ENCODE measurements at regions not wholly inside any gene's neighbourhood (a gene's known extent, or its start where the extent isn't known, plus 50 kb on each side); places are given as distances from the start of the nearest gene placed in this dataset.

DNA sequence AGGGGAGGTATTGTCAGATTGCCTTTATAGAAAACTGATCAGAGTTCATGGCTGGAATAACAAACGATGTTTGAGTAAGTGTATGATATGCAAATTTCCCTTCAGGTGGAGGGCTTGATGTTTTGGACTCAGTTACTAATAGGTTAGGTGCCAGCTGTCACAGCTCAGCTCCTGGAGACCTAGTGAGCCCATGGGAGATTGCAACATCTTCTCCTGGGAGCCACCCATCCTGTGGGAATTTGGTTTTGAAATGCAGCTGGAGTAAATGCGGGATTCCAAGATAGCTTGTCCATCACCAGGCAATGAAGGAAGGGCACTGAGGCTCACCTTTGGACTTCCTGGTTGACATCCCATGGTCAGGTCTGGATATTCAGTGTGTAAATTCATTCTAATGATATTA, 211.4 kb upstream of the NRIP1 start:
- no peak overlapping the region for H3K27ac ChIP-seq
- H3K4me1 ChIP-seq: peaks cover 5% of the 10 kb centered on the region
- intact Hi-C loops (cut with DNase I): no loop called here
- H3K4me3 ChIP-seq: no peak overlapping the region
- TF ChIP-seq, protein P1, sequence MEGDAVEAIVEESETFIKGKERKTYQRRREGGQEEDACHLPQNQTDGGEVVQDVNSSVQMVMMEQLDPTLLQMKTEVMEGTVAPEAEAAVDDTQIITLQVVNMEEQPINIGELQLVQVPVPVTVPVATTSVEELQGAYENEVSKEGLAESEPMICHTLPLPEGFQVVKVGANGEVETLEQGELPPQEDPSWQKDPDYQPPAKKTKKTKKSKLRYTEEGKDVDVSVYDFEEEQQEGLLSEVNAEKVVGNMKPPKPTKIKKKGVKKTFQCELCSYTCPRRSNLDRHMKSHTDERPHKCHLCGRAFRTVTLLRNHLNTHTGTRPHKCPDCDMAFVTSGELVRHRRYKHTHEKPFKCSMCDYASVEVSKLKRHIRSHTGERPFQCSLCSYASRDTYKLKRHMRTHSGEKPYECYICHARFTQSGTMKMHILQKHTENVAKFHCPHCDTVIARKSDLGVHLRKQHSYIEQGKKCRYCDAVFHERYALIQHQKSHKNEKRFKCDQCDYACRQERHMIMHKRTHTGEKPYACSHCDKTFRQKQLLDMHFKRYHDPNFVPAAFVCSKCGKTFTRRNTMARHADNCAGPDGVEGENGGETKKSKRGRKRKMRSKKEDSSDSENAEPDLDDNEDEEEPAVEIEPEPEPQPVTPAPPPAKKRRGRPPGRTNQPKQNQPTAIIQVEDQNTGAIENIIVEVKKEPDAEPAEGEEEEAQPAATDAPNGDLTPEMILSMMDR (IDR thresholded peaks at IDR 0.05): no peak
- no peaks in the 10 kb centered on the region for H3K36me3 ChIP-seq (ENCODE audit: insufficient read depth in 1 of 2, low read depth in 1 of 2)
- no peak for DNase-seq
- no peak for ATAC-seq
- H3K27me3 ChIP-seq (ENCODE audit: insufficient read depth in 3 of 3, low read length in 2 of 3): no peaks in the 10 kb centered on the region
- peaks cover 2% of the 10 kb centered on the region for H3K9me3 ChIP-seq
- WGBS, 3 donors: 71 to 78% (median 74%) methylated on average over 2 of the region's 2 CpGs

DNA sequence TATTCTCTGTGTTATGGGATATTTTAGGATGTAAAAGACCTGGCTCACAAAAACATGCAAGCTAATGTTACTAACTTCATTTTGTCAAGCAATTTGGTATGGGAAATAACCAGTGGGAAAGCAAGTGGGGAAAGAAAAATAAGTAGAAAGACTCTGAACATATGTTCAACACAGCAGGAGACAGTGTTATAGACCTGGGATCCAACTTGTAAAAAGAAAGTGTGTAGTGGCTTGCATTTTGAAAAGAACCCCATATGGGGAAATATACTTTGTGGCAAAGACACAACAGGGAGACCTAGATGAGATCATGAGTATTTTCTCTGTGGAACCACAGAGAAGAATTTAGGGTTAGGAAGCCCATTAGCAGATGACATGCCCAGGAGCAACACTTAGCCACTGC, 212.7 kb upstream of the NRIP1 start:
- H3K27me3 ChIP-seq (ENCODE audit: insufficient read depth in 3 of 3, low read length in 2 of 3): no peaks in the 10 kb centered on the region
- TF ChIP-seq, protein P1 (IDR thresholded peaks at IDR 0.05): no peak
- H3K9me3 ChIP-seq: peaks cover 11% of the 10 kb centered on the region
- no peak overlapping the region for H3K27ac ChIP-seq
- H3K36me3 ChIP-seq (ENCODE audit: insufficient read depth in 1 of 2, low read depth in 1 of 2): no peaks in the 10 kb centered on the region
- H3K4me3 ChIP-seq: no peak overlapping the region
- ATAC-seq (no peak), DNase-seq (no peak)
- intact Hi-C loops (cut with DNase I): no loop called here
- peaks cover 5% of the 10 kb centered on the region for H3K4me1 ChIP-seq

DNA sequence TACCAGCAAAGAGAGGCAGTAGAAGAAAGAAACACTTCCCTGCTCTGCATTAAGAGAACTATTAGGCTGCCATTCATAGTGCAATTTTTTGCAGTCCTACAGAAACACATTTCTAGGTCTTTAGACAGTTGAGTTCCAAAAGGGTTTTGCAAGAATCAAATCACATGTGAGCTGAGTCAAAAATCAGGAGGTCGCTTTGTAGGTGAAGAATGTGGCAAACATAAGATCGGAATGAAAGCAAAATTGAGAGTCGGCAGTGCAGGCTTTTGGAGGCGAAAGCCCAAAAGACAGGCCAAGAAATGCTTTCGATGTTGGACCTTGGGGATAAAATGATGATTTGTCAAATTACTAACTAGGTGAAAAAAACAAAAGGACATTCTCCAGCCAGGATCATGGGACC, 213.5 kb upstream of the NRIP1 start:
- TF ChIP-seq, protein P1 (IDR thresholded peaks at IDR 0.05): no peak
- 87 to 92% (median 89%) methylated on average over 5 of the region's 5 CpGs for WGBS, 3 donors
- Histone ChIP-seq H3K27me3 (ENCODE audit: insufficient read depth in 3 of 3, low read length in 2 of 3) (no peaks in the 10 kb centered on the region), H3K4me3 (no peak overlapping the region), H3K4me1 (no peaks in the 10 kb centered on the region), H3K27ac (no peak overlapping the region), H3K36me3 (ENCODE audit: insufficient read depth in 1 of 2, low read depth in 1 of 2) (no peaks in the 10 kb centered on the region), H3K9me3 (peaks cover 11% of the 10 kb centered on the region)
- ATAC-seq (no peak), DNase-seq (no peak)
- intact Hi-C loops (cut with DNase I): no loop called here

DNA sequence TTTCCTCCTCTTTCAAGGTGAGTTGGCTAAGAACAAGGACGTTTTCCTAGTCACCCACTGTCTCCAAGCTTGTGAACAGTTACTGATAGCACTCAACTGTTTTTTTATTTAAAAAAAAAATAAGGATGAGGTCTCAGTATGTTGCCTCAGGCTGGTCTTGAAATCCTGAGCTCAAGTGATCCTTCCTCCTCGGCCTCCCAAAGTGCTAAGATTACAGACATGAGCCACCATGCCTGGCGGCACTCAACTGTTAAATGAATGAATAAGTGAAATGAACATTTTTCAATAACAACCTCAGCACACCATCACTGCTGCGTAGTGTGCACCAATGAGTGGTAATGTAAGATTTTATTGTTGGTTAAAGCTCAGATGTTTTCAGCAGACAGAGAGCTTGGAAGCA, 214.1 kb upstream of the NRIP1 start:
- Histone ChIP-seq H3K27ac (no peak overlapping the region), H3K27me3 (ENCODE audit: insufficient read depth in 3 of 3, low read length in 2 of 3) (no peaks in the 10 kb centered on the region), H3K36me3 (ENCODE audit: insufficient read depth in 1 of 2, low read depth in 1 of 2) (no peaks in the 10 kb centered on the region), H3K9me3 (peaks cover 11% of the 10 kb centered on the region), H3K4me3 (no peak overlapping the region), H3K4me1 (peaks cover under 1% of the 10 kb centered on the region)
- no peak for ATAC-seq
- no peak for DNase-seq
- WGBS, 3 donors: 89 to 90% (median 90%) methylated on average over 4 of the region's 4 CpGs
- TF ChIP-seq, protein P1 (IDR thresholded peaks at IDR 0.05): no peak
- intact Hi-C loops (cut with DNase I): no loop called here

DNA sequence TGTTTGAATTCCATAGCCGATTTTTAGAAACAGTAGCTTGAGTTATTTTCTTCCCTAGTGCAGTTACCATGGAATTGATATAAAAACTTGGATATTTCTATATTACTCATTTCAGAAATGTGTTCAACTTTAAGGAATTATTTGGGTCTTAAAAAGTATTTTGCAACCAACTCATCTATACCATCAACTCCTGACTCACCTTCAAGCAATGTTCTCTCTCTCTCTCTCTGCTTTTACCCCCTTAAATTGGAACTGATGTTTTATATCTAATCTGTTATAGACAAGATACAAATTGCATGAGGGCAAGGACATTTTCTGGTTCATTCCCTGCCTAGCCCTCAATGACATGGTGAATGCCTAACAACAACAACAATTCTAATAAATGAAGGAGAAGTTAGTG, 214.7 kb upstream of the NRIP1 start:
- DNase-seq: no peak
- intact Hi-C loops (cut with DNase I): no loop called here
- Histone ChIP-seq H3K27ac (no peak overlapping the region), H3K36me3 (ENCODE audit: insufficient read depth in 1 of 2, low read depth in 1 of 2) (no peaks in the 10 kb centered on the region), H3K9me3 (peaks cover 11% of the 10 kb centered on the region), H3K27me3 (ENCODE audit: insufficient read depth in 3 of 3, low read length in 2 of 3) (no peaks in the 10 kb centered on the region), H3K4me3 (no peak overlapping the region), H3K4me1 (peaks cover 7% of the 10 kb centered on the region)
- no peak for ATAC-seq
- WGBS, 3 donors: 88 to 93% (median 91%) methylated on average over 1 of the region's 1 CpG
- TF ChIP-seq, protein P1 (IDR thresholded peaks at IDR 0.05): no peak
